ENCODE measurements at regions not wholly inside any gene's neighbourhood (a gene's known extent, or its start where the extent isn't known, plus 50 kb on each side); places are given as distances from the start of the nearest gene placed in this dataset.

DNA sequence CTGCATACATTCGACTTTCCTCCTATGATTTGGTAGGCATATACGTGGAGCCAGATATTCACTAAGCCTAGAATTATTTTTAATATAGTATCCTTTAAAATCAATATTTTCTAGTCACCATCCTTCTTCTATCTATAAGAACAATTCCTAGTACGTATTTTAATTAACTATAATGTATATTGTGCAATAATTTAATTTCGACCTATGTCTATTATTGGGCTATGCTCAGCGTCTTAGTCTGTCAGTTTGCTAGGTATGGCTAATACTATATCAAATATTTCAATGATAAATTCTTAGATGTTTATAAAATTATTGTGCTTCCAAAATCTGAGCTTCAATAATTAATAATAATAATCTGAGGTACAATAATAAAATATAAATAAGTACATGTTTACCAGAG is 705.3 kb downstream of the PRELID2 start:
- TF ChIP-seq GATA1 (IDR thresholded peaks at IDR 0.05; ENCODE audit: low read depth, low read length) (no peak), POLR2A (IDR thresholded peaks at IDR 0.05; ENCODE audit: low read length) (no peak)
